ENCODE measurements at regions not wholly inside any gene's neighbourhood (a gene's known extent, or its start where the extent isn't known, plus 50 kb on each side); places are given as distances from the start of the nearest gene placed in this dataset.

DNA sequence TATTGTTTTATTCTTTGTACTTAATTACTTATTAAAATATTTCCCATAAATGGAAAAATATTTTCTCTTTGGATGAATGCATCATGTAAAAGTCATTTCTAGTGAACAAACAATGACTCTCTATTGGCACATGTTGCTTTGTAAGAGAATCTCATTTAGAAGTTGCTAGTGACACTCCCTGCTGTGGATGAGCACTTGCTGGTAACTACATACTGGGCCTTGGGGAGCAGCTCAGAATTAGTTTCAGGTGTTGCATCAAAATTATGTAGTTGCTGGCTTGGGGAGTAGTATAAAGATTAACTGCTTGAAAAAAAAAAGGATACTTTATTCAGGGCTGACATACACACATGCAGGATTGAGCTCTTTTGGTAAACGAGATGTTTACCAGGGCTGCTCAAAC is 80.3 kb upstream of the KCNAB1 start:
- TF ChIP-seq POLR2A (IDR thresholded peaks at IDR 0.05) (no peak), POLR2AphosphoS5 (IDR thresholded peaks at IDR 0.05) (no peak)
